ENCODE measurements at regions not wholly inside any gene's neighbourhood (a gene's known extent, or its start where the extent isn't known, plus 50 kb on each side); places are given as distances from the start of the nearest gene placed in this dataset.

- no peak overlapping the region for H3K4me3 ChIP-seq
- no peaks in the 10 kb centered on the region for H3K36me3 ChIP-seq
- no peak overlapping the region for H3K27ac ChIP-seq
- WGBS (ENCODE audit: insufficient coverage, low coverage, low lambda C conversion rate, missing lambda C conversion rate): 46% methylated on average over 2 of the region's 2 CpGs
- DNase-seq (no peak), ATAC-seq (no peak)
- H3K27me3 ChIP-seq: no peaks in the 10 kb centered on the region
- intact Hi-C loops (cut with DNase I): no loop called here
- no peaks in the 10 kb centered on the region for H3K9me3 ChIP-seq
- H3K4me1 ChIP-seq: no peaks in the 10 kb centered on the region
- no peak for TF ChIP-seq POLR2A (IDR thresholded peaks at IDR 0.05)
- TF ChIP-seq, protein P1, sequence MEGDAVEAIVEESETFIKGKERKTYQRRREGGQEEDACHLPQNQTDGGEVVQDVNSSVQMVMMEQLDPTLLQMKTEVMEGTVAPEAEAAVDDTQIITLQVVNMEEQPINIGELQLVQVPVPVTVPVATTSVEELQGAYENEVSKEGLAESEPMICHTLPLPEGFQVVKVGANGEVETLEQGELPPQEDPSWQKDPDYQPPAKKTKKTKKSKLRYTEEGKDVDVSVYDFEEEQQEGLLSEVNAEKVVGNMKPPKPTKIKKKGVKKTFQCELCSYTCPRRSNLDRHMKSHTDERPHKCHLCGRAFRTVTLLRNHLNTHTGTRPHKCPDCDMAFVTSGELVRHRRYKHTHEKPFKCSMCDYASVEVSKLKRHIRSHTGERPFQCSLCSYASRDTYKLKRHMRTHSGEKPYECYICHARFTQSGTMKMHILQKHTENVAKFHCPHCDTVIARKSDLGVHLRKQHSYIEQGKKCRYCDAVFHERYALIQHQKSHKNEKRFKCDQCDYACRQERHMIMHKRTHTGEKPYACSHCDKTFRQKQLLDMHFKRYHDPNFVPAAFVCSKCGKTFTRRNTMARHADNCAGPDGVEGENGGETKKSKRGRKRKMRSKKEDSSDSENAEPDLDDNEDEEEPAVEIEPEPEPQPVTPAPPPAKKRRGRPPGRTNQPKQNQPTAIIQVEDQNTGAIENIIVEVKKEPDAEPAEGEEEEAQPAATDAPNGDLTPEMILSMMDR (IDR thresholded peaks at IDR 0.05): no peak
Observed at GRCh38 chr21:26632691-26633090, 59.6 kb upstream of the CYYR1 start.

DNA sequence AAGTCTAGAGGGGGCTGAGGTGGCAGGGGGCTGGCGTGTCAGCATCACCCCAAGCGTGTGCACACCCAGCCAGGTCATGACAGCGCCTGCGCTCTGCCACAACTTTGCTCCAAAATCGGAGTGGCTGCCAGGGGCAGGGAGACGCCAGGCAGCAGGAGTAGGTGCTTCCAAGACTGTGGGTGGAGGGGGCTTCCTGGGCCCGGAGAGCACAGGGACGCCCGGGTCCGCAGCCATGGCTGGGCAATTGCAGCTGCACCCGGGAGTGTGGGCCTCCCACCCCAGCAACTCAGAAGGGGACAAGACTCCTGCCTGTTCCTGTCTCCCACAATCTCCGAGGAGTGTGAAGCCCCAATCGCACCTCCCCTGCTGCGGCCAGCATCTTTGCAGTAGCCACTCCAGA, 53.1 kb upstream of the CYYR1 start:
- no peaks in the 10 kb centered on the region for H3K27me3 ChIP-seq
- H3K4me1 ChIP-seq: no peaks in the 10 kb centered on the region
- no peak overlapping the region for H3K4me3 ChIP-seq
- TF ChIP-seq POLR2A (IDR thresholded peaks at IDR 0.05): no peak
- TF ChIP-seq, protein P1 (IDR thresholded peaks at IDR 0.05): no peak
- intact Hi-C loops (cut with DNase I): no loop called here
- DNase-seq (no peak), ATAC-seq (peak in 1 of 4 donors; percentile 41)
- no peak overlapping the region for H3K27ac ChIP-seq
- H3K36me3 ChIP-seq: no peaks in the 10 kb centered on the region
- H3K9me3 ChIP-seq: no peaks in the 10 kb centered on the region
- 68% methylated on average over 3 of the region's 14 CpGs for WGBS (ENCODE audit: insufficient coverage, low coverage, low lambda C conversion rate, missing lambda C conversion rate)

DNA sequence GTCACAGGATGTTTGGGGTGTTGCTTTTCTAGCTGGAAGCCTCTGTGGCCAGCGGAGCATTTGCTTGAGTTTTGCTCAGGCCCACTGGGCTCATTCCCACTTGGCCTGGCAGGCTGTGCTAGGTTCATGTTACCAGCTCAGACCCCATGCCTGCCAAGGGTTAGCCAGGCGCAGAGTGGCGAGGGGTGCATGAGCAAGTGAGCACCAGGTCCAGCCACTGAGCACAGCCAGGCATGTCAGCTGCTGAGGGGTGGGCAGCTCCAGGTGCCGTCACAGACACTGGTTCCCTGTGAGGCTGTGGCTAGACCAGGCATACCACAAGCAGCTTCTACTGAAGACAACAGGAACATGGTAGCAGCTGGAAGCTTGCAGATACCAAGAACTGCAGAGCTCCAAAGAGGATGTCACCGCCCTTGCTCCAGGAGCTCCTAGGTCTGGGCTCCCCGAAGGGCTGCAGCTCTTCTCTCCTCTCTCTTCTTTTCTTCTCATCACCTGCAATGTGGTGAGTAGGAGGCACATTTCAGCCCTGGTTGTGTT, 52.0 kb upstream of the CYYR1 start:
- WGBS (ENCODE audit: insufficient coverage, low coverage, low lambda C conversion rate, missing lambda C conversion rate): 17% methylated on average over 2 of the region's 6 CpGs
- Histone ChIP-seq H3K27me3 (no peaks in the 10 kb centered on the region), H3K27ac (no peak overlapping the region), H3K4me3 (no peak overlapping the region), H3K9me3 (no peaks in the 10 kb centered on the region), H3K36me3 (no peaks in the 10 kb centered on the region), H3K4me1 (no peaks in the 10 kb centered on the region)
- DNase-seq: no peak
- TF ChIP-seq POLR2A (IDR thresholded peaks at IDR 0.05): no peak
- TF ChIP-seq, protein P1 (IDR thresholded peaks at IDR 0.05): no peak
- intact Hi-C loops (cut with DNase I): no loop called here
- peak in 1 of 4 donors; percentile 29 for ATAC-seq

All from right lobe of liver (tissue), 6 donors.